DND-41 (cell line): ENCODE measurements at regions not wholly inside any gene's neighbourhood (a gene's known extent, or its start where the extent isn't known, plus 50 kb on each side); places are given as distances from the start of the nearest gene placed in this dataset.

ENCODE experiments used
- EZH2 ChIP-seq: IDR thresholded peaks from 3 replicates; pipeline ENCODE4 v1.6.1; 2012; ENCODE audit warnings: borderline replicate concordance, low read depth, mild to moderate bottlenecking, moderate library complexity, low read length, inconsistent platforms; ENCODE audit not compliant: severe bottlenecking
- TF ChIP-seq, protein P1 (sequence below): IDR thresholded peaks from 2 replicates; pipeline ENCODE4 v1.5.1; 2012; ENCODE audit warnings: borderline replicate concordance, low read length, moderate library complexity, mild to moderate bottlenecking; ENCODE audit not compliant: poor library complexity, severe bottlenecking; ENCODE audit errors: extremely low read depth

DNA sequence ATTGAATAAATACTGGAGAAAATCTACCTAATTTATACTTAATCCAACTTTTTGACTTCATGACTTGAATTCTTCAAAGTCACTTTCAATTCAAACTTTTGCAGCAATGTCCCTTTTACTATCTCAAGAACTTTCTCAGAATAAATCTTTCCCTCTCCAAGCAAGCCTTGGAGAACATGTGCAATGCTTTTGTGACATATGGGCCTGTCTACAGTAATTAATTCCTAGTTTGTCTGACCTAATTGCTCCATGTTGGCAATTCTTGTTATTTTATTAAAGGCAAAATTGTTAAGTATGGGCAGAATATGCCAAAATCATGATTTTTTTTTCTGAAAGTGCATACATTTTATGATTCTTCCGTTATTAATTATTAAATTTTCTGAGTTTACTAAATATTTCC is 1115.3 kb downstream of the PDHA2 start:
- TF ChIP-seq, protein P1, sequence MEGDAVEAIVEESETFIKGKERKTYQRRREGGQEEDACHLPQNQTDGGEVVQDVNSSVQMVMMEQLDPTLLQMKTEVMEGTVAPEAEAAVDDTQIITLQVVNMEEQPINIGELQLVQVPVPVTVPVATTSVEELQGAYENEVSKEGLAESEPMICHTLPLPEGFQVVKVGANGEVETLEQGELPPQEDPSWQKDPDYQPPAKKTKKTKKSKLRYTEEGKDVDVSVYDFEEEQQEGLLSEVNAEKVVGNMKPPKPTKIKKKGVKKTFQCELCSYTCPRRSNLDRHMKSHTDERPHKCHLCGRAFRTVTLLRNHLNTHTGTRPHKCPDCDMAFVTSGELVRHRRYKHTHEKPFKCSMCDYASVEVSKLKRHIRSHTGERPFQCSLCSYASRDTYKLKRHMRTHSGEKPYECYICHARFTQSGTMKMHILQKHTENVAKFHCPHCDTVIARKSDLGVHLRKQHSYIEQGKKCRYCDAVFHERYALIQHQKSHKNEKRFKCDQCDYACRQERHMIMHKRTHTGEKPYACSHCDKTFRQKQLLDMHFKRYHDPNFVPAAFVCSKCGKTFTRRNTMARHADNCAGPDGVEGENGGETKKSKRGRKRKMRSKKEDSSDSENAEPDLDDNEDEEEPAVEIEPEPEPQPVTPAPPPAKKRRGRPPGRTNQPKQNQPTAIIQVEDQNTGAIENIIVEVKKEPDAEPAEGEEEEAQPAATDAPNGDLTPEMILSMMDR, result no peak
- no peak for TF ChIP-seq EZH2
